G401.6 (cell line): ENCODE measurements at regions not wholly inside any gene's neighbourhood (a gene's known extent, or its start where the extent isn't known, plus 50 kb on each side); places are given as distances from the start of the nearest gene placed in this dataset.

Source experiments
- FAIRE-seq: peaks from 2 replicates; lab custom pipeline; 2012; peaks lifted over from hg19 to GRCh38; lab: Jason Lieb, UNC

- no peak for FAIRE-seq
Observed at GRCh38 chr4:124807421-124807820, 94.9 kb upstream of the ANKRD50 start.

GRCh38 chr4:124806403-124806802, 93.9 kb upstream of the ANKRD50 start:
- FAIRE-seq: no peak

- no peak for FAIRE-seq
Observed at GRCh38 chr4:124804584-124804983, 92.1 kb upstream of the ANKRD50 start.

- no peak for FAIRE-seq
Observed at GRCh38 chr4:124804041-124804440, 91.5 kb upstream of the ANKRD50 start.

GRCh38 chr4:124803641-124804040, 91.1 kb upstream of the ANKRD50 start:
- no peak for FAIRE-seq

- no peak for FAIRE-seq
Observed at GRCh38 chr4:124803026-124803425, 90.5 kb upstream of the ANKRD50 start.

GRCh38 chr4:124797223-124797622, 84.7 kb upstream of the ANKRD50 start:
- FAIRE-seq: no peak

- FAIRE-seq: no peak
Observed at GRCh38 chr4:124790471-124790870, 77.9 kb upstream of the ANKRD50 start.

GRCh38 chr4:124786634-124787033, 74.1 kb upstream of the ANKRD50 start:
- FAIRE-seq: no peak

GRCh38 chr4:124785645-124786044, 73.1 kb upstream of the ANKRD50 start:
- no peak for FAIRE-seq

- FAIRE-seq: no peak
Observed at GRCh38 chr4:124783847-124784246, 71.3 kb upstream of the ANKRD50 start.

GRCh38 chr4:124777007-124777406, 64.5 kb upstream of the ANKRD50 start:
- FAIRE-seq: no peak

- FAIRE-seq: no peak
Observed at GRCh38 chr4:124768596-124769365, 56.2 kb upstream of the ANKRD50 start.

- FAIRE-seq: no peak
Observed at GRCh38 chr4:124762956-124763355, 50.4 kb upstream of the ANKRD50 start.
